SK-N-SH (cell line): ENCODE measurements at regions not wholly inside any gene's neighbourhood (a gene's known extent, or its start where the extent isn't known, plus 50 kb on each side); places are given as distances from the start of the nearest gene placed in this dataset.

Source experiments
- CTCF ChIA-PET: fragments of 300-600, 350-600 bp; formaldehyde crosslinking; extraction: SDS; loops from one replicate; lab custom pipeline; 2021; lab: Yijun Ruan, JAX
- POLR2A ChIA-PET: fragments of 350-600 bp; sonication (Branson Sonifier 250); formaldehyde crosslinking; extraction: SDS; loops from one replicate; lab custom pipeline; 2020; ENCODE audit warnings: antibody characterized with exemption, inconsistent platforms; lab: Yijun Ruan, JAX
- DNase-seq: peaks from one replicate; pipeline ENCODE4 v3.0.0; 2012
- H2AFZ ChIP-seq: fragments of 200-600 bp; sonication (generic); 2 replicates; pipeline ENCODE4 v1.8.1; 2016; ENCODE audit warnings: antibody characterized with exemption, mild to moderate bottlenecking, low read depth
- H3F3A ChIP-seq: fragments of 200-600 bp; sonication (generic); replicated peaks from 2 replicates; pipeline ENCODE3; 2016; ENCODE audit warnings: antibody characterized with exemption, mild to moderate bottlenecking; ENCODE audit not compliant: insufficient read depth
- H3K27ac ChIP-seq, 2 experiments: fragments of 200-500 bp in 1 of 2; fragments of 200-600 bp in 1 of 2; sonication (Bioruptor generic) in 1 of 2; sonication (generic), shearing (Covaris generic) in 1 of 2; 2 replicates each; pipeline versions ENCODE4 v1.5.1 to v1.6.1; 2014 to 2016; ENCODE audit warnings: low read depth in 2 of 2, inconsistent platforms in 1 of 2, low read length in 1 of 2, mild to moderate bottlenecking in 1 of 2, mixed read lengths in 1 of 2
- H3K27me3 ChIP-seq: fragments of 200-600 bp; sonication (generic), shearing (Covaris generic); 2 replicates; pipeline ENCODE4 v1.6.1; 2016; ENCODE audit warnings: mixed run types; ENCODE audit not compliant: insufficient read depth
- H3K36me3 ChIP-seq, 2 experiments: fragments of 200-500 bp in 1 of 2; fragments of 200-600 bp in 1 of 2; sonication (Bioruptor generic) in 1 of 2; sonication (generic) in 1 of 2; replicated peaks in 1 of 2; 2 replicates each; pipeline versions ENCODE3 to v1.5.1; 2014 to 2016; ENCODE audit warnings: low read length in 1 of 2, mild to moderate bottlenecking in 1 of 2; ENCODE audit not compliant: insufficient read depth in 2 of 2, control insufficient read depth in 1 of 2
- H3K4me1 ChIP-seq, 2 experiments: fragments of 200-500 bp in 1 of 2; fragments of 200-600 bp in 1 of 2; sonication (Bioruptor generic) in 1 of 2; sonication (generic), shearing (Covaris generic) in 1 of 2; 2 replicates each; pipeline versions ENCODE4 v1.5.1 to v1.6.1; 2014 to 2016; ENCODE audit warnings: low read depth in 1 of 2, low read length in 1 of 2, mixed run types in 1 of 2; ENCODE audit not compliant: insufficient read depth in 2 of 2, control insufficient read depth in 1 of 2
- H3K4me2 ChIP-seq: fragments of 200-600 bp; sonication (generic), shearing (Covaris generic); 2 replicates; pipeline ENCODE4 v1.6.1; 2017; ENCODE audit warnings: mixed run types
- H3K4me3 ChIP-seq, 2 experiments: fragments of 200-500 bp in 1 of 2; fragments of 200-600 bp in 1 of 2; sonication (Bioruptor generic) in 1 of 2; sonication (generic), shearing (Covaris generic) in 1 of 2; 2 replicates each; pipeline versions ENCODE4 v1.5.1 to v1.8.1; 2014 to 2016; ENCODE audit warnings: low read depth in 2 of 2, inconsistent platforms in 1 of 2, low read length in 1 of 2, mild to moderate bottlenecking in 1 of 2, mixed read lengths in 1 of 2, moderate library complexity in 1 of 2
- H3K79me2 ChIP-seq: fragments of 200-600 bp; sonication (generic); 2 replicates; pipeline ENCODE4 v1.8.1; 2017; ENCODE audit warnings: mild to moderate bottlenecking; ENCODE audit not compliant: insufficient read depth
- H3K9ac ChIP-seq: fragments of 200-600 bp; sonication (generic); 2 replicates; pipeline ENCODE4 v1.6.1; 2017; ENCODE audit warnings: mixed run types
- H3K9me2 ChIP-seq: fragments of 200-600 bp; sonication (generic); 2 replicates; pipeline ENCODE4 v1.6.1; 2017; ENCODE audit warnings: mixed run types
- H3K9me3 ChIP-seq: fragments of 200-600 bp; sonication (generic); 2 replicates; pipeline ENCODE4 v1.6.1; 2017; ENCODE audit warnings: mixed run types, mild to moderate bottlenecking, moderate library complexity
- H4K20me1 ChIP-seq: fragments of 200-600 bp; sonication (generic); 2 replicates; pipeline ENCODE4 v1.6.1; 2017; ENCODE audit warnings: mild to moderate bottlenecking, mixed run types; ENCODE audit not compliant: insufficient read depth
- CHD2 ChIP-seq: fragments of 150-350 bp; IDR thresholded peaks from 2 replicates; pipeline ENCODE4 v1.6.1; 2018; ENCODE audit warnings: low read length; ENCODE audit not compliant: partially characterized antibody
- ELF1 ChIP-seq: IDR thresholded peaks from 2 replicates; pipeline ENCODE4 v1.4.0; 2012
- EP300 ChIP-seq, 2 experiments: IDR thresholded peaks; 2 replicates each; pipeline versions ENCODE4 v1.4.0 to v1.6.1; 2012; ENCODE audit warnings: borderline replicate concordance in 1 of 2, low read depth in 1 of 2, low read length in 1 of 2
- EZH2phosphoT487 ChIP-seq: fragments of 200-600 bp; sonication (generic); IDR thresholded peaks from 2 replicates; pipeline ENCODE4 v1.6.1; 2017; ENCODE audit warnings: low read depth, mixed run types, mild to moderate bottlenecking, antibody characterized with exemption, moderate library complexity, borderline replicate concordance
- FOSL2 ChIP-seq: IDR thresholded peaks from 2 replicates; pipeline ENCODE4 v1.4.0; 2012; ENCODE audit warnings: low read depth, mild to moderate bottlenecking, moderate library complexity, borderline replicate concordance
- FOXJ3 ChIP-seq: sonication (generic); formaldehyde crosslinking; IDR thresholded peaks from 2 replicates; pipeline ENCODE4 v1.5.1; 2020; ENCODE audit warnings: mild to moderate bottlenecking, missing genetic modification reagents
- FOXM1 ChIP-seq: IDR thresholded peaks from 2 replicates; pipeline ENCODE4 v1.4.0; 2012; ENCODE audit warnings: low read depth, mild to moderate bottlenecking
- GABPA ChIP-seq: IDR thresholded peaks from 2 replicates; pipeline ENCODE4 v1.4.0; 2012; ENCODE audit warnings: low read depth, mild to moderate bottlenecking
- GATA2 ChIP-seq: sonication (generic); formaldehyde crosslinking; IDR thresholded peaks from 2 replicates; pipeline ENCODE4 v1.5.0; 2020; ENCODE audit warnings: mild to moderate bottlenecking, missing genetic modification reagents
- IRF3 ChIP-seq: fragments of 150-350 bp; IDR thresholded peaks from 2 replicates; pipeline ENCODE4 v1.6.1; 2016; ENCODE audit warnings: mild to moderate bottlenecking, low read depth, low read length
- MEF2A ChIP-seq: IDR thresholded peaks from 2 replicates; pipeline ENCODE4 v1.4.0; 2012; ENCODE audit warnings: low read depth, borderline replicate concordance
- MXI1 ChIP-seq: IDR thresholded peaks from 2 replicates; pipeline ENCODE4 v1.6.1; 2012; ENCODE audit warnings: mild to moderate bottlenecking, low read depth, low read length, improper control_type of control experiment
- NFIC ChIP-seq: IDR thresholded peaks from 2 replicates; pipeline ENCODE4 v1.4.0; 2012; ENCODE audit warnings: borderline replicate concordance
- NRF1 ChIP-seq: IDR thresholded peaks from 2 replicates; pipeline ENCODE4 v1.6.1; 2012; ENCODE audit warnings: low read depth, mild to moderate bottlenecking, low read length
- PBX3 ChIP-seq: IDR thresholded peaks from 2 replicates; pipeline ENCODE4; 2012
- POLR2AphosphoS5 ChIP-seq: IDR thresholded peaks from 2 replicates; pipeline ENCODE4 v1.6.1; 2012; ENCODE audit warnings: low read depth, low read length
- RCOR1 ChIP-seq: fragments of 150-350 bp; IDR thresholded peaks from 2 replicates; pipeline ENCODE4 v1.6.1; 2017; ENCODE audit warnings: antibody characterized with exemption, low read length
- REST ChIP-seq: IDR thresholded peaks from 2 replicates; pipeline ENCODE4 v1.6.1; 2012; ENCODE audit warnings: mild to moderate bottlenecking, low read depth, low read length, moderate library complexity
- RFX5 ChIP-seq: IDR thresholded peaks from 2 replicates; pipeline ENCODE4 v1.6.1; 2012; ENCODE audit warnings: mild to moderate bottlenecking, improper control_type of control experiment, low read length
- SIN3A ChIP-seq: IDR thresholded peaks from 2 replicates; pipeline ENCODE4 v1.6.1; 2012; ENCODE audit warnings: low read depth, mild to moderate bottlenecking, low read length, moderate library complexity, borderline replicate concordance
- SMC3 ChIP-seq: IDR thresholded peaks from 2 replicates; pipeline ENCODE4 v1.6.1; 2012; ENCODE audit warnings: low read depth, low read length, improper control_type of control experiment
- TEAD4 ChIP-seq: IDR thresholded peaks from 2 replicates; pipeline ENCODE4 v1.4.0; 2012; ENCODE audit warnings: mild to moderate bottlenecking, borderline replicate concordance; ENCODE audit not compliant: insufficient read depth
- USF1 ChIP-seq: IDR thresholded peaks from 2 replicates; pipeline ENCODE4 v1.4.0; 2012; ENCODE audit warnings: low read depth, borderline replicate concordance
- USF2 ChIP-seq: fragments of 150-350 bp; IDR thresholded peaks from 2 replicates; pipeline ENCODE4 v1.6.1; 2017; ENCODE audit warnings: antibody characterized with exemption, low read length, low read depth, borderline replicate concordance
- YY1 ChIP-seq: IDR thresholded peaks from 2 replicates; pipeline ENCODE4 v1.4.0; 2012; ENCODE audit warnings: low read depth, mild to moderate bottlenecking
- WGBS: methylation state at CpG from one replicate; pipeline ENCODE4 v1.1.6; 2017; ENCODE audit warnings: low lambda C conversion rate; 5-methylcytosine and 5-hydroxymethylcytosine counted together

GRCh38 chr6:146892613-146893401 lies 294.0 kb downstream of the ADGB start:
- no peaks in the 10 kb centered on the region for H3K27me3 ChIP-seq
- 57% methylated on average over 2 of the region's 2 CpGs for WGBS
- H3K4me2 ChIP-seq = no peak overlapping the region
- H3K79me2 ChIP-seq = no peaks in the 10 kb centered on the region
- H3K9me3 ChIP-seq = no peaks in the 10 kb centered on the region
- H3K9me2 ChIP-seq = no peaks in the 10 kb centered on the region
- no peak overlapping the region for H2AFZ ChIP-seq
- POLR2A ChIA-PET = no interaction called here
- no peaks in the 10 kb centered on the region for H4K20me1 ChIP-seq
- H3K36me3 ChIP-seq = no peaks in the 10 kb centered on the region
- H3K4me1 ChIP-seq = 0 out of 4 replicates have a peak, but pooled peaks cover 0 to 14% of the 10 kb centered on the region in 2 experiments
- H3F3A ChIP-seq = peaks cover 17% of the 10 kb centered on the region
- H3K27ac ChIP-seq = peak overlapping the region in 1 of 2 experiments; percentile 65; a peak in 2 of 4 replicates
- no peak for DNase-seq
- no peak overlapping the region for H3K4me3 ChIP-seq
- no peak overlapping the region for H3K9ac ChIP-seq
- CTCF ChIA-PET = interaction anchor here (0.6 kb wide), 1 partner anchor 275 kb away, joined by 3 read pairs; no protein-coding TSS in a partner anchor
- no peak for TF ChIP-seq CHD2
- TF ChIP-seq FOSL2 = peak; percentile 33; the same call in 1 of the 2 replicates
- no peak for TF ChIP-seq USF2
- TF ChIP-seq NFIC = 0 out of 2 replicates have a peak, but pooled peaks have one; percentile 8
- no peak for TF ChIP-seq USF1
- no peak for TF ChIP-seq IRF3
- no peak for TF ChIP-seq FOXJ3 (CRISPR knock-in tag)
- TF ChIP-seq FOXM1 = no peak
- 0 out of 4 replicates have a peak, but pooled peaks of 1 of the 2 experiments have one; percentile 32 for TF ChIP-seq EP300 (IDR thresholded peaks at IDR 0.05; ENCODE audit: borderline replicate concordance in 1 of 2, low read depth in 1 of 2, low read length in 1 of 2)
- TF ChIP-seq YY1 = no peak
- no peak for TF ChIP-seq RCOR1
- no peak for TF ChIP-seq MEF2A
- TF ChIP-seq GATA2 (CRISPR knock-in tag) = no peak
- TF ChIP-seq NRF1 = no peak
- TF ChIP-seq SMC3 = no peak
- no peak for TF ChIP-seq ELF1
- TF ChIP-seq RFX5 = no peak
- no peak for TF ChIP-seq EZH2phosphoT487
- no peak for TF ChIP-seq TEAD4
- no peak for TF ChIP-seq SIN3A
- no peak; the same call in 1 of the 2 replicates for TF ChIP-seq PBX3
- TF ChIP-seq MXI1 = no peak
- no peak for TF ChIP-seq POLR2AphosphoS5
- peak; percentile 79; the same call in 1 of the 2 replicates for TF ChIP-seq REST
- no peak for TF ChIP-seq GABPA
